NOMO-1 treated with dmso at 0.1 percent for 144 hours (cell line): ENCODE measurements at regions not wholly inside any gene's neighbourhood (a gene's known extent, or its start where the extent isn't known, plus 50 kb on each side); places are given as distances from the start of the nearest gene placed in this dataset.

ENCODE experiments used
- DNase-seq: peaks from one replicate; lab custom pipeline; 2025; ENCODE audit not compliant: unreplicated experiment; lab: John Stamatoyannopoulos, UW

DNA sequence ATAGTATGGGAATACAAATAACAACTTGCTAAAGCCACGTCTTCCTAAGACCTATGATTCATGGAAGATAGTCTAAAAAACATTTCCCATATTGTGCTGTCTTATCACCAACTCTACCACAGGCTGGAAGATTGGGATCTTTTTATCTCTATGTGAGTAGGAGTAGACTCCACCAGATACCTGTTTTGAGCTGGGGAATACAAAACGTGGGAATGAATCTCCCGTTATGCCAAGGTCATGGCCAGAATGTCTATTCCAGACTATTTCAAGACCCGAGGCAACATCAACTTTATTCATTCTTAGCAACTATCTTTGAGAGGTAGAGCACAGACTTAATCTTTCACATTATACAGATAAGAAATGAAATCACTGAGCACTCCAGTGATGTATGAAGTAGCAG is 2350.9 kb upstream of the WWC1 start:
- DNase-seq: no peak

DNA sequence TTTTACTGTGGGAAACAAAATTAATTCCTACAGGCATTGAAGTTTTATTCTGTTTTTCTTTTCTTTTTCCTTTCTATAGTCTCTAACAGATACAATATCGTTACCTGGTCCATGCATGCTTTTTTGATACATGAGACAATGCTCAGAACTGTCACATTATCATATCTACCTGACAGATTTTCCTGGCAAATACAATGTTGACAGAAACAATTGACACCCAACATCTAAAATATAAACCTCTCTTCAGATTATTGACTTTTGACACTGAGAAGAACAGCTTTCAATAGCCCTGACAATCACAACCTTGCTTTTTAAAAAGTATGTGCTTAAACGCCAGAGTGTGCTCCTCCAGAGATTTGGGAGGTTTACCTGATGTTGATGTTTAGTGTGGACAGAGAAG is 2334.6 kb upstream of the WWC1 start:
- no peak for DNase-seq

DNA sequence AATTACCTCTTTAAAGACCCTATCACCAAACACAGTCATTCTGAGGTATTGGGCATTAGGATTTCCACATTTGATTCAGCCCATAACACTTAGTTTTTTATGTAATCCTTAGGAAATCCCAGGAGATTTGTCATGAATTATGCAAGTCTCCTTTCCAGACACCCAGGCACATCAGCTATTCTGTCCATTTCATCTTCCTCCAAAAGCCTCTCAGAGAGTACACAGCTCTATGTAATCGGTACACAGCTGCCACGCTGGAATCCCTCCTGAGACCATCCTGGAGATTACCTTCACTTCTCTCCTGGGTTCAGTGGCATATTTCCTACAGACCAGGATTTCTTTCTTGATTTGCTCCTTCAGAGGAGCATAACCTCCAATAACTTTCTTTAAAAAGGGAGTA is 2309.8 kb upstream of the WWC1 start:
- no peak for DNase-seq

DNA sequence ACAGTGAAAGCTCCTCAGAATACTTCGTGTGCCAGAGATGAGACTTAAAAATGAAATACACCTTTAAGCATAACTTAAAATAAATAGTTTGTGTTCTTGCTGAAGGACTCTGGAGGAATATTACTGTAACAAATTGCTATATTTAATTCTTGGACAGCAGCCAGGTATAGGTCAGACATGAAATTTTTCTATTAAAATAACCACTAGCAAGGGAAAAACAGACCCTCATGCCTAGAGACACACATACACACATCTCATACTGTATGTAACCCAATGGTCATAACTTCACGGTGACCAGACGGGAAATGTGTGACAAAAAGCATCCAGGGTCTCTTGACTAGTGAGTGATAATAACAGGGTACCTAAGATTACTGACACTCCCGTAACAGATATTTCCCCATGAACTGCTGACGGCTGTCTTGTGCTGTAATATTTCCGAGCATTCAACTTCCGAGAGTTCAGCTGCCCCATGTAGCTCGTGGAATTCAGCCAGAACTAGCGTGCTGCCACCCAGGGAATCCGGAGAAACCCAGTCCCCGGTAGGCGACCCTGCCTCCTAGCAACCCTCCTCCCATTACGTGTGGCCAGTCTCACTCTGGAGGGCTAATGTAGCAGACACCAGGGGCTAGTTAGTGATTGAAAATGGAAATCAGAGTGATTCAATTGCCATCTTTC is 2295.1 kb upstream of the WWC1 start:
- no peak for DNase-seq

DNA sequence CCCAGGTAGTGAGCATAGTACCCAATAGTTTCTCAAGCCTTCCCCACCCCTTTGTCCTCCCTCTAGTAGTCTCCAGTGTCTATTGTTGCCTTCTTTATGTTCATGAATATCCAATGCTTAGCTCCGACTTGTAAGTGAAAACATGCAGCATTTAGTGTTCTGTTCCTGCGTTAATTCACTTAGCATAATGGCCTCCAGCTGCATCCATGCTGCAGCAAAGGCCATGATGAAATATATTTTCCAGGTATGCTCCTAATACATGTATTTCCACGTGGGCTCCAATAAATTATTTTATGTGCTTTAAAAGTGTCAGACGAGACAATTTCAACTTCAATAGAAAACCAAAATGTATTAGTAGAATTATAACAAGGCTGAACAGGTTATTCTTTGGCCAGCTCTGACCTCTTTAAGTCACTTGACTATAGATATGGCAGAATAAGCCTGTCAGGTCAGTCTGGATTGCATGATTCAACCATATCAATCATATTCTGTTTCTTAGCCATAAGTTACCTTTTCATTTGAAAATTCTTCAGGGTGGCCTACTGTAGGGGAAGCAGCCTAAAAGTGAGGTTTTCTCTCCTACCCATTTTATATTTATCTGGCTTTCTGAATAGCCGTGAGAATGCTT is 2291.6 kb upstream of the WWC1 start:
- no peak for DNase-seq

DNA sequence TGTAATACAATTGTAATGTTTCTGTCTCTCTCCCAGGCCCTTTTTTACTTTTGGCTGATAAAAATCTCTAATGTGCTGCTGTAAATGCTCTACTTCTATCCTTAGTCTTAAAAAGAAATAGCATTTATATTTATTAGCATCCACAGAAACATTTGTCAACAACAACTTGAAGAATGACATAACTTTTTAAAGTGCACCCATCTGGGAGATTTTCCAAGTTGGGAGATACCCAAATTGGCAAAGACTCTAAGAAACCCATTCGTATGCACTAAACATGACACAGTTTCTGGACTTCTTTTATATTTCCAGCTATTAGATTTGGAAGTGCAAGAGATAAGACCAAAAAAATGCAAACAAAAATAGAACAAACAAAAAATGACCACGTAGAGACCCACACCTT is 2287.4 kb upstream of the WWC1 start:
- DNase-seq: no peak

DNA sequence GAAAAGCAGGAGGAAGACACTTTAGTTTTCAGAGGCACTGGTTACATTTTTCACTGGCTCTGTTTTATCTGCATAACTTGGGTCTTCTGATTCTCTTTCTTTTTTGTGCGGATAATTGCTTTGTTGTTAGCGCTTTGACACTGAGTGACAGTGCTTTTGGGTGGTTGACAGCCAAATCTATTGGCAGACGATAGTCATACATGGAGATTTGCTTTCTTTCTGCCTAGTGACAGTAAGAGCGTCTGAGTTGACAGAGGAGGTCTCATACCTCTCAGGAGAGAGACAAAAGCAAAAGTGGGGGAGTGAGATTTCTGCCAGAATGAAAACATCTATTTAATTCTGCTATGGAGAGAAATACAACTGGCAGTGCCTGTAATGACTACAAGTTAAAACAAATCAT is 2278.0 kb upstream of the WWC1 start:
- no peak for DNase-seq

DNA sequence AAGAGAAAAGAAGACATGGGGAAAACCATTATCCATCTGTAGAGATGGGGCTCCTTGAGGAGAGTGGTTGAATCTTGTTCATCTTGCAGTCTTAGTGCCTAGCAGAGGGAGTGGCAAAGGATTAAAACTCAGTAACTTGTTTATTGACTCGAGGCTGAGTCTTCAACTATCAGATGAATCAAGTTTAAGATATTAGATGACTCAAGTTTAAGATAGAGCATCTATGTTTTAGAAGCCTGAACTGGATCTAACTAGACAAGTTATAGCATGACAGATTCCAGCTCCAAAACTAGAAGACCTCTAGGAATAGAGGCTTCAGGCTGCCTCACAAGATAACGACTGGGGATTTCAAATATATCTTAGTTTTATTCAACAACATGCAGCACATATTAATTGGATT is 2277.2 kb upstream of the WWC1 start:
- DNase-seq: no peak

DNA sequence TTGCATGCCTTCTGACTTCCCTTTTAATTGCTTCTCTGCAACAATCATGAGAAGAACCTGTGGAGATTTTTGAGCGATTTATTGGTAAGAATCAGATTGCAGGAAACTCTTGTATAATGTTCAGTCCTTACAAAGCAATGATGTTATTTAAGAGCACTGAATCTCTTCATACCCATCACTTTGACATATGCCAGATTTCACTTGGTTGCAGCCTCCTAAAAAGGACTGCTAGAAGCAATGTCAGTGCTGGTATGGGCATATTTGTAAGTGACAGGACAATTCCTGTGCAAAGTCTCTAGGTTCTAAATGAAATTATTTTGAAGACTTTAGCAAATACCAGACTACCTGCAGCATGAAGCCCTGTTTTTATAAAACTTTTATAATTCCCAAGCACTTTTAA is 2272.7 kb upstream of the WWC1 start:
- no peak for DNase-seq

DNA sequence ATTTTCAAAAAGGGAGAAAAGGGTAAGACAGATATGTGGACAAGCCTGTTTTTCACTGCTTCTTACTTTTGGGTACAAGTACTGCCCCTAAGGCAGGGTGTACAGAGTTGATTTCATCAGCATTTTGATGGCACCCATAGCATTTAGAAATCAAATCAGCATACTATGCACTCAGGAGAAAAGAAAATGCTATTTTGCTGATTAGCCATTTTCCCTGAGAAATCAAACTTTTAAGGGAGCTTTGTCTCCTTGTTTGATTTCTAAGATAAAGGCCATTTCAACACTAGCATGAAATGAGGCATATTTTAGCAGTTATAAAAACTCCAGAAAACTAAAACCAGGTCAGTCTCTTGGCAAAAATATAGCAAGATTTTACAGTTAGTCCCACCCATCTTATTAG is 2269.4 kb upstream of the WWC1 start:
- no peak for DNase-seq

DNA sequence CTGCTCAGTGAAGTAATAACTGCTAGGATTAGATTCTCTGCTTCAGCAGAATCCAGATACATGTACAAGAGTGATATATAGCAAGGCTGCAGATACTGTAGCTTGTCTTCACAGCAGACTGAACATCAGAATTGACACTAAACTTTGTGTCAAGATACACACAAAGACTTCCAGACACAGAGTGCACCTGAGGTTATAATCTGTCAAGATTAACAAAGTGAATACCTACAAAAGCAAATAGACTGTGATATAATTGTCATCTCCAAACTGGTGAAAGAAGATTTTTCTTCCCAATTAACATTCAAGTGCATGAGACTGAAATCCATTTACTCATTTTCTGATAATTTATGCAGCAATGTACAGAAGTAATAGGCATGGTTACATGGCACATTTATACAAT is 2266.5 kb upstream of the WWC1 start:
- DNase-seq: no peak

DNA sequence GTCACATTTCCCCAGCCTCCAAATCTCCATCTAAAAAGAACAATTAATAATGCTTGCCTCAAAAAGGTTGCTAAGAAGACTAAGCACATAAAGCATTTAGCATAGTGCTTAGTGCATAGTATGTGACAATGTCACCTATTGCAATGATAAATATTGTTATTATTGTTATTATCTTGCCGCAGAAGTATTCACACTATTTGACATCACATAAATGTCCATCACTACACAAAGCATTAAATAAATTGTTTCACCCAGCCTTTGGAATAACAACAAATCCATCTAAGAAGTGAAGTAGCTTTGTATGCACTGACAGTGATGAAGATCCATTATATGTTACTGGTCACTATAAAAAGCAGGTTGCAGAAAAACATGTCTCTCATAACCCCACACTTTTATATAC is 2263.9 kb upstream of the WWC1 start:
- no peak for DNase-seq

DNA sequence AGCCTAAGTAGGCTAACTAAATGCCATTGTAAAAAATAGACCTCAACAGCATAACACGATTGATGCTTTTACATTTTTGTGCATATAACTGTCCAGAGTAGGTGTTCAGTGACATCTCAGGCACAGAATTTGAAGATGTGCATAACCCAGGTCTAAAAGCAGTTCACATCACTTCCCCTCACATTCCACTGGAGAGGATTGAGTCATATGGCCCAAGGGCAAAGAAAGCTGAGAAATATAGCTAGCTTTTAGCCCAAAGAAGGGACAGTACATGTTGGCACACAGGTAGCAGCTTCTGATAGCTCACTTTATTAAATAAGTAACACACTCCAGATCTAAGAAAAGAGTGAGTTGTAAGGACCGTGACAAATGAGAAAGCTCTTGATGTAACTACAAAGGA is 2259.5 kb upstream of the WWC1 start:
- no peak for DNase-seq

DNA sequence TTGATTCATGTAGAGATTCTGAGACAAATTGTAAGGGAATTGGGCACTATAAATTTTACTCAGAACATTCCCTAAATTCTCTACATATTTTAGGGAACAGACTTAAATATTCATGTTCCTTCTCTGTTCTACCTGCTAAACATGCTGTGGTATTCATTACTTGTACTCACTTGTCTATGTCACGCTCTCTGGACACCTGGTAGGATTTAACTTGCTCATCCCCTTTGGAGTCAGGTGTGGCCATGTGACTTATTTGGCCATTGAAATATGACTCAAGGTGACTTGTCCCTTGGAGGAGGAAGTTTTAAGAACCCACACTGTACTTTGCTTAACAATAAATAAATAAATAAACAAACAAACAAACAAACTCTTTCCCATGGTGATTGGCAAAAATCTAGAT is 2258.8 kb upstream of the WWC1 start:
- DNase-seq: no peak

DNA sequence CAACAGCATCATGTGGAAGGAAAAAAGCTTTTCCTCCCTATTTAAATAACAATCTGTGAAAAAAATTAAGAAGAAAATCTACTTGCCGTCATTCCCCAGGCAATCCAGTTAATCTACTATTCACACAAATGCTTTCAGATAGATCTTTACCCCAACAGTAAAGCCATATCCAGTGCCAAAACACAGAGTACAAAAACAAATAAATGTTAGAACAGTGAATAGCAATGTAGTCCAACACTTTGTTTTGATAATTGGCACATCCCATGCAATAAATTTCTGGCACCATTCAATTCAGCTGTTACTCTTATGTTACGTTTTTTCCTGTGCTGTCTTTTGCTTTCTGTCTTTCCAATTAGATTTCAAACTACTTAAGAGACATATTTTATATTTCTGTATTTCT is 2245.5 kb upstream of the WWC1 start:
- DNase-seq: no peak

DNA sequence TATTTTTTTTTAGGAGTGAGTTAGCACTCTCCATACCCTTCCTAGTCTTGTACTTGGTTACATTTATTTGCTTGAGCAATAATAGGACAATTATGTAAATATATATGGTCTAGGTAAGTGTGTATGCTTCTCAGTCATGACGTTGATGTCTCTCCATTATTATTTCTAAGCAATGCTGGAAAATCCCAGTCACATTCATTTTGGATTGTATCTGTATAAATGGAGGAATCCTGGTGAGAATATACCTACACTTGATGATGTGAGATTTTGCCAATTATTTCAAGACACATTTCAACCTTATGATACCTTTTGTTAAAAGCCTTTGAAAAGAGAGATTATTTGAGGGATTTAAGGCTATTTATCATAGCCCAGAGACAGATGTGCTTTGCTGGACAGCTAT is 2244.5 kb upstream of the WWC1 start:
- no peak for DNase-seq

DNA sequence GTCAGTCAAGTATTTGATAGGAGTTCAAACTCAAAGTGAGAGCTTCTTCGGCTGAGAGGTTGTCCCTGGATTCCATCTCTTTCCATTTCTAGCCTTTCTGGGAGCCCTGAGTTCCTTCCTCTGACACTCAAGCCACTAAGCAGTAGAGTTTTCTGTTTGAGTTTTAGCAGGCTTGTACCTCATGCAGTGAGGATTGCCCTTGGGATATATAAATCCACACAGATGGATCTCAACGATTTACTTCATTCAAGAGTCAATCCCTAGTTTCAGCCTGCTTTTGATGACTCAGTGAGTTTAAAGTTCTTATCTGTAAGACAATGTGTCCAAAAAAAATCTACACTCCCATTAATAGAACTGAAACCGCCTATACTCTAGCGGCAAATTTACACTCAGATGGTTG is 2240.9 kb upstream of the WWC1 start:
- no peak for DNase-seq

DNA sequence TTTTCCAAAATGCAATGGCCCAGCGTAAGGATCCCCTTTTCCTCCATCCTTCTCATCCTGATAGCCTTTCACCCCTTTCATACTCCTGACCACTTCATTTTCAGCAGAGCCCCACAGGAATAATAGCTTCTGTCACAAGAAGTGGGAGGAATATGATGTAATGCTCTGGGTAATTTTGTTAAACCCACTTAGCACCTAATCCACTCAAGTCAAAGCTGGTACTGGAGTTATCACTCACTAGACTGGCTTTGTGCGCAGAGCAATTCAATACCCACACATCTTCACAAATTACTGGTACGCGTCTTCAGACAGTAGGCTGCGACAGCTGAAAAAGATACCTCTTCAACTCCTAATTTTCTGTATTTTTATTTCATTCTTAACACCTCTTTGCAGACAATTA is 2232.8 kb upstream of the WWC1 start:
- DNase-seq: no peak

DNA sequence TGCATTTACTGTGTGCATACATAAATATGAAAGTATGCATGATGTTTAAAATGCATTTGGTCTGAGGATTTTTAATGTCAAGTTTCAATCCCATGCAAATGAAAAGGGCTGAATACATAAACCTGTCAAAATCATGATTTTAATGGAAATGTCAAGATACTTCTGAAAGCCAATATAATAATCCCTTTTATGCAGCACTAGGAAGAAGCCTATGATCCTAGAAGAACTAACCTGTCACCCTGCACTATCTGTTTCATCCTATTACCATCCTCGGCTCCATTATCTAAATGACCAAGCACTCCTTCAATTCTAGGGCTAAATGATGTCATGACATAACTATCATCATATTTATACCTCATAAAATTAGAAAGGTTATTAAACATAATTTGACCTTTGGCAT is 2229.4 kb upstream of the WWC1 start:
- DNase-seq: no peak

DNA sequence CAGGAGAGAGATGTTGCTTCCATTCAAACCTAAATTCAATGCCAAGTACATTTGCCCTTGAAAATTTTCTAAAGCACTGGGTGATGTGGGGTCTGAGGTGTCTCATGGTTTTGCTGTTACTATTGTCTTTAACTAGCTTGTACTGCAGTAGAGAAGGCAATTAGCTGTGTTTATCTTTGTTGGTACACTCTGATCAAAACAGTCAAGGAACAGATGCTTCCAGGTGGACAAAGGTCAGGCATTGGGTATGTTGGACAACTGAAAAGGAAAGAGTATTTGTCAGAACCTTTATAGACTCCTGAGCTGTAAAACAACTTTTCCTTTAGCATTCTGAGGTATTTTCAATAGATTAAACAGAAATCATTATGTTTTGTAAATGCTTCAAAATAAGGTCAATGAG is 2228.7 kb upstream of the WWC1 start:
- no peak for DNase-seq

DNA sequence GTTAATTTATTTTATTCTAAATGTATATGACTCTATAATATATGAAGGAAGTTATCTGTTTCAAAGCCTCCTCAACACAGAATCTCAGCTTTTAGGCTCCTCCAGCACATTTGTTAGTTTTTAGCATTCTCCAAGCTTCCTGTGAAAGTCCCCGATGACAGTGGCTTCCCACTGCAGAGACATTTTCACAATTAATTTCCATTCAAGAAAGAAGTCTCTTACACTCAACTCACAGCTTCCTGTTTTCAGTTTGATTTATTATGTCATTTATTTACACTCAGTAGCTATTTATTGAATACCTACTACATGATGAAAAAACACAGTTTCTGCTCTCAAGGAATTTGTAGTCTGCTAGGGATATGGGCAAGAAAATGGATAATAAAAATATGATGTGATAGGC is 2228.2 kb upstream of the WWC1 start:
- DNase-seq: no peak

DNA sequence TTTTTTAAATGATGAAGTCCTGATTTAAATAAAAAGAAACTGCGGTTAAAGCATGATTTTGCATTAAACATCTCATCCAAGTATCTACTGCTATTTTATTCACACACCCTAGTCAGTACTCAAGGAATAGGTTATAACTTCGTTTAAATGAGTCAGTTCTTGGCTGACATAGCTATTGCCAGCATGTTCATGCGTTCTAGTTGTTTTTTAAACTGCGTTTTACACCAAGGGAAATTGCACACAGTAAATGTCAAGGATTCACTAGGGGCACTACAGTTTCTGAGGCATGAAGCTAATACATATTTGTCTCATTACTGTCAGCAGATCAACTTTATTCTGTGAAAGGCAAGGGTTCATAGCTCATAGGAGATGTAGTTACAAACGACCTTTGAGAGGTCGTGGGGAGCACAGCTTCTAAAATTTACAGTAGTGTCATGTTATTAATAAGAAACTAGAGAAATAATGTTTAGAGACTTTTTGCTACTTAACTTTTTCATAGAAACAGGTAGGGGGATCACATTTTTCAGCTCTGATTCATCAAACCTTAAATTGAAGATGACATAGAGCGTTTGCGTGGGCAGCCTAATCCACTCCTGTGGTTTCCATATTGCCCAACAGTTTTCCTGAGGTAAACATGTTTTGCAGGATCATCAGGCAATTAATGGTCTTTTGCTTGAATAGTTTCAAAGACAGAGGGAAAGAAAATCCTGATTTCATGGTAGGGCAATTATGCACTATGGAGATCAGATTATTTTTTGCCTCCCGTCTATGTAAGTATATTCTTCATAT is 2222.7 kb upstream of the WWC1 start:
- no peak for DNase-seq
